GM21423 (cell line): ENCODE measurements at regions not wholly inside any gene's neighbourhood (a gene's known extent, or its start where the extent isn't known, plus 50 kb on each side); places are given as distances from the start of the nearest gene placed in this dataset.

Experiments
- ATAC-seq: cut with Tn5 transposase; IDR thresholded peaks from one replicate; pipeline ENCODE4 v1.9.1; 2021; ENCODE audit warnings: mild to moderate bottlenecking, moderate library complexity; ENCODE audit not compliant: unreplicated experiment

DNA sequence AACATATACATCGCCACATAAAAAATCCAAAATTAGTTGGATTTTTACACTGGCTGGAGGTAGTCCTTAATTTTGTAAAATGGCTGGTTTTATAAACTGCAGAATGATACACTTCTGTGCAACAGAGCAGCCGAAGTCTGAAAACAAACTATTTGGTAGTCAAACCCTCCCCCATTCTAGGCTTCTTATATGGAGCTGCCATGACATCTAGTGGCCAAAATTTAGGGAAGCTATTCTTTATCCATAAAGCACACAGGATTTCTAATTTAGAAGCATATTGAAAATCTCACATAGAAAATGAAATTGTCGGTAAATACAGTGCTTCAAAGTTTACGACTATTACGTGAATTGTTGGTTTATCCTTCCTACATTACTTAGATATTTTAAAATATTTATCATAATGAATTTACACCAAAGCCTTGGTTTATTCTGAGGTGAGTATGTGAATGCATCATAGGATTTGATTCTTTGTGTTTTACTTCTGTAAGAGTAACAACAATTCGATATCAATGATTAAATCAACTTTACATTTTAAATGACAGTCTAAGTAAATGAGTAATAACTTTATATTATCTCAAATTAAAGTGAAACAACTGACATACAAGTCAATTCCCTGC is 113.4 kb upstream of the FAM241A start:
- ATAC-seq, result peak; percentile 78

DNA sequence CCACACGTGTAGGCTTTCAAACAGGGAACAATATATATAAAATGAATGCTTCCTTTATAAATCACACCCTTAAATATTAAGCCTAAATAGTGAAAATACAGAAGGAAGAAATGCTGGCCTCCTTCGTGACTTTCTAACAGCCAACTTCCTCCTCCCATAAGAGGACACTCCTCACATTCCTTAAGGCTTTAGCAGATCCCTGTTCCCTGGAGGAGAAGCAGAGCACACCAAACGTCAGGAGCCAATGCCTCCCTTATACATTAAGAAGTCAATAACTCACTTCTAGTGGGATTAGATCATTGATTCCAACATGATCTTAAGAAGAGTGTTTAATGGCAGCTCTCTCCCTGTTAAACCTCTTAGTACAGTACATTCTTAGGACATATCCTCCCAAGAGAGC is 108.4 kb upstream of the FAM241A start:
- no peak for ATAC-seq

DNA sequence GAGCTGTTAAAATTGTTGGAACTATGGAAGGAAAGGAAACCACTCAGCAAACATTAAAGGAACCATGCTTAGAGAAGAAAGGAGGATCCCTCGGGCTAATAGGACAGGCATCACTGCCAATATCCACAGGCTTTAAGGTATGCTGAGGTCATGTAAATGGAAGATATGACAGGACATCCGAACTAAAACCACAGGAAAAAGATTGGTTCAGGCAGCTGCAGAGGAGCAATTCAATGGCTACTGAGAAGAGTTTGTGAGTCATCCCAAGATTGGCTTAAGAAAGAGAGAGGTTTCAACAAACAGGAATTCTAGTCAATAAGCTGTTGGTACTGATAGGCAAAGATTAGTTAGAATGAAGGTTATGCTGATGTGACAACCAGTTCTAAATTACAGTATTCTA is 106.4 kb upstream of the FAM241A start:
- ATAC-seq, result no peak

DNA sequence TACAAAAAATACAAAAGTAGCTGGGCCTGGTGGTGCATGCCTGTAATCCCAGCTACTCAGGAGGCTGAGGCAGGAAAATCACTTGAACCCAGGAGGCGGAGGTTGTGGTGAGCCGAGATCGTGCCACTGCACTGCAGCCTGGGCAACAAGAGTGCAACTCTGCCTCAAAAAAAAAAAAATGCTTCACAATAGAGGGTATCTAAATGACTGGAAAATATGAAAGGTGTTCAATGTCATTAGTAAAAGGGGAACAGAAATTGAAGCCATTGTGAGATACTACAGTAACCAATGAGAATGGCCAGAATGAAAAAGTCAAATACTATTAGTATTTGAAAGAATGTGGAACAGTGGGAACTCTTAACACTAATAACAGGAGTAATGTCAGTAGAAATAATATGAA is 96.1 kb upstream of the FAM241A start:
- ATAC-seq, result peak; percentile 72

DNA sequence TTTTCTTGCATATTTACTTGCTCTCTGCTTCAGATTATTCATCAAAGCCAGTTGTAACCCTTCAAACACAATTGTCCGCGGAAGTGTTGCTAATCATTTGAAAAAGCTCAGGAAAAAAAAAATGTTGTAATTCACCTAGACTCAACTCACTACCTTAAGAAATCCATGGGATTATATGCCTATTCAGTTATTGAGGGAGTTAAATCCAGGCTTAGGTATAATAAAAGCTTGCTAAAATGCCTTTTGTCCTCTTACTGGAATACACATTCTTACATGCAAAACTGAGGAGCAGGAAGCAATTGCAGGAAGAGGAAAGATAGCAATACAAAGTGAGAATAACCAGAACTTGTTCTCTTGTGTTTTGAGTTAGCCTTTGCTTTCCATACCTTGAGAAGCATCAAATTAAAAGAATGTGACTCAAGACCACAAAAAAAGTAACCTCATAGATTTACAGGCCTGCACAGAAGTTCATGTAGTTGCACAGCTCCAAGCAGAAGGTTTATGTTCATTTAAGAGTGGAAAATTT is 91.4 kb upstream of the FAM241A start:
- ATAC-seq, result no peak

DNA sequence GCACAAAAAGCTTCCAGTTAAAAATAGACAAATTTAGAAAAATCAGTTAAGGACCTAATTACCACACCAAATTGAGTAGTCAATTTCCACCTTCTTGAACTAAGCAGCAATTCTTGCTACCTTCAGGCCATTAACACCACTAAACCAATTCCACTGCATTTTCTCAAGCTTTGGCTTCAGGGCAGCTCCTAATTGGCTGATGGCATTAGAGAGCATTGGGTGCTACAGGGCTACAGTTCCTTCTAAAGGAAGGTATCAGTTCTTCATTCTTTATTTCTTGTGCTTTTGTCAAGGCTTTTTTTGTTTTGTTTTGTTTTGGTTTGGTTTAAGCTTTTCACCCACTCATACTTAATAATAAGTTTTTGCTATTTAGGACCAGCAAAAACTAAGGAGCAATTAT is 90.2 kb upstream of the FAM241A start:
- ATAC-seq, result no peak

DNA sequence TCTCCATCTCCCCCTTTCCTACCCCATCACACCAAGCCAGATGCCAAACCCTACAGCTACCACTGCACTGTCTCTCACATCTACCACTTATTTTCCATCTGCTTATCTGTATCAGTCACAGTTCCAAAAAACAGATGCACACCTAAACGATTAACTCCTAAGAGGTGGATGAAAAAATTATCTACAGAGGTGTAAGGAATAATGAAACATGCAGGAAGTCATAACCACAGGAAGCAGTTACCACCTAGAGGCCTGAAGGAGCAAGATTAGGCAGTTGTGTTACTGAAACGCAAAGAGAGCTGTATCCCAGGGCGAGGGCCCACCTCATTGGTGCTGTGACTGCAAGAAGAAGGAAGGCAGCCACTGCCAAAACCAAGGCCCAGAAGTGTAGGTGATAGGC is 87.8 kb upstream of the FAM241A start:
- no peak for ATAC-seq

DNA sequence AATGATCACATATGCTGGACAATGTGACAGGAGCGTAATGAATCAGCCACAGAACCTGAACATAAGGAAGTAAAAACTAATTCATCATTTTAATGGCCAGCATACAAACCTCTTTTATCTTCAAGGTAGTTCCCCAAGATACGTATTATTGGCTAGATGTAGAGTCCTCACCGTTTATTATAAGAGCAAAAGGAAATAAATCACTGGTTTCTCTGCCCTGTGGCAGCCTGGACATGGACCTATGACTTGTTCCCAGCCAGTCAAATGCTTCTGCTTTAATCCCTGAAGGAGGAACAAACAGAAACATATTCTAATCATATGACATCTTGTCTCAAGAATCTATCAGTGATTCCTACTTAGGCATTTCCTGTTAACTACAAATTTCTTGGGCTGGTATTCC is 86.8 kb upstream of the FAM241A start:
- no peak for ATAC-seq

DNA sequence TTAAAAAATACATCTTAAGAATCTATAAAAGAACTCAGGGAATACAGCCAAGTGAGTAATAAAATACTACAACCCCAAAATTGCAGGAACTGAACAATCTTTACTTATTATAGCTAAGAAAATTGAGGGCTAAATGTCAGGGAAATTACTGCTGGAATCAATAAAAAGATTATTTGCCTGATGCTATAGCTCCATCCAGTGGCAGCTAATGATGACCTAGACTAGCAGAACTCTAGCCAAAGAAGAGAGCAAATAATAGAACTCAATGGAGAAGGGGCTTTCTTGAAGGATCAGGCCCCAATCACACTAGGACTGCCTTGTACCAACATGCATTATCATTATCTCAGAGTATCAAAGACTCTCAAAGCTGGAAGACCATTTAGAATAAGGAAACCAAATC is 85.0 kb upstream of the FAM241A start:
- no peak for ATAC-seq

DNA sequence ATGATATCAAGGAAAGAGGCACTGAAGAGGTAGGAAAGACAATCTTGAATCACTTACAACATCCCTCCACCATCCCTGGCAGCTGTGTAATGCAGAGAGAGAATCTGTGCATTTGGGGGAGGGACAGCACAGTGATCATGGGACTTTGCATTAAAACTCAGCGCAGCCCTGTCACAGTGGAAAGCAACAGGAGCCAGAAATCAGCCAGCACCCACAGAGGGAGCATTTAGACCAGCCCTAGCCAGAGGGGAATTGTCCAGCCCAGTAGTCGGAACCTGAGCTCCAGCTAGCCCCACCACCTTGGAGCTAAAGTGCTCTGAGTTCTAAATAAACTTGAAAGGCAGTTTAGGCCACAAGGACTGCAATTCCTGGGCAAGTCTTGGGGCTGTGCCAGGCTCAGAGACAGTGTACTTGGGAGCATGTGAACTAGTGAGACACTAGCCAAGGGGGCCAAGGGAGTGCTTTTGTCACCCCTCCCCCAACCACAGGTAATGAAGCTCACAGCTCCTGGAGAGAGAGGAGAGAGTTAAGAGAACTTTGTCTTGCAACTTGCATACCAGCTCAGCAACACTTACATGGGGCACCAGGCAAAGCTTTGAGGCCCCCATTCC is 83.9 kb upstream of the FAM241A start:
- ATAC-seq, result no peak

DNA sequence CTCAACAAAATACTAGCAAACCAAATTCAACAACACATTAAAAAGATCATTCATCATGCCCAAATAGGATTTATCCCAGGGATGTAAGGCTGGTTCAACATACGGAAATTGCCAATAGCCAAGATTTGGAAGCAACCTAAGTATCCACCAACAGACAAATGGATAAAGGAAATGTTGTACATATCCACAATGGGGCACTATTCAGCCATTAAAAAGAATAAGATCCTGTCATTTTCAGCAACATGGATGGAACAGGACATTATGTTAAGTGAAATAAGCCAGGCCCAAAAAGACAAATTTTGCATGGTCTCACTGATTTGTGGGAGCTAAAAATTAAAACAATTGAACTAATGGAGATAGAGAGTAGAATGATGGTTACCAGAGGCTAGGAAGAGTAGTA is 82.0 kb upstream of the FAM241A start:
- ATAC-seq, result no peak

DNA sequence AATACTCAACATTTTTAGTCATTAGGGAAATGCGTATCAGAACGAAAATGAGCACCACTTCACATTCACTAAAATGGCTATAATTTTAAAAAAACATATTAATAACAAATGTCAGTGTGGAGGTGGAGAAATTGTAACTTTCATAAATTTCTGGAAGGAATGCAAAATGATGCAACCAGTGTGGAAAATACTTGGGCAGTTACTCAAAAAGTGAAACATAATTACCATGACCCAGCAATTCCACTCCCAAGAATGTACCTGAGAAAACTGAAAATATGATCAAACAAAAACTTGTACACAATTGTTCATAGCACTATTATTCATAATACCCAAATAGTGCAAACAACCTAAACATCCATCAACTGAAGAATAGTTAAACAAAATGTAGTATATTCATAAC is 76.1 kb upstream of the FAM241A start:
- ATAC-seq, result no peak

DNA sequence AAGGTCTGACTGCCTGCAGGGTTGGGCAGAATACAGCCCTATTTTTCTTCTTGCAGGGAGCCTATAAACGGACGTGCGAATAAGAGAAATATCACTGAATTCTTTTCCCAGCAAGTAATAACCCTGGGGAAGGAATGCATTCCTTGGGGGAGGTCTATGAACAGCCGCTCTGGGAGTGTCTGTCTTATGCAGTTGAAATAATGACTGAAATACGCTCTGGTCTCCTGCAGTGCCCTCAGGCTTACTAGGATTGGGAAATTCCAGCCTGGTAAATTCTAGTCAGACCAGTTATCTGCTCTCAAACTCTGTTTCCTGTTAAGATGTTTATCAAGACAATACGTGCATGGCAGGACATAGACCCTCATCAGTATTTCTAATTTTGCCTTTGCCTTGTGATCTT is 72.1 kb upstream of the FAM241A start:
- ATAC-seq, result no peak

DNA sequence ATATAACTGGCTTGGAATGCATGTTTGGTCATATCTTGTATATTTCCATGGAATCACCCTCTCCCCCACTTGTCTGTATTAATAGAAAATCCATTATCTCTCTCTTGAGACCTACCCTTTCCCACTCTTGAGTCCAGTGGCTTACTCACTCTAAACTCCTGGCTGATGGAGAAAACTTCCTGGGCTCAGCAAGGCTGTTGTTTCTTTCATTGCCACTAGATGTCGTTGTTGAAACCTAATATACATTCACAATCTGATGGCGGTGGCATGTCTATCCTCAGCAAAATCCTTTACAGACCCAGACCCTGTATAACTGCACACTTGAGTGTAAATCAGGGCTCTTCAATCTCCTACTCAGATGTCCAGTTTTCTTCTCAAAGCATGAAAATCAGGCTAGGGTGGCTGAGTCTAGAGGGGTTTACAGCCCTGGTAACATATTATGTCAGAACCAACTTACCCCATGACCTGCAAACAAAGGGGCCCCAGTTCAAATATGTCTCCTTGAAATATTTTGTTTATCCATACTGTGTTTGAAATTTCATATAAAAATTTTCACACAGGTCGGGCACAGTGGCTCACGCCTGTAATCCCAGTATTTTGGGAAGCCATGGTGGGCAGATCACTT is 70.0 kb upstream of the FAM241A start:
- ATAC-seq, result no peak

DNA sequence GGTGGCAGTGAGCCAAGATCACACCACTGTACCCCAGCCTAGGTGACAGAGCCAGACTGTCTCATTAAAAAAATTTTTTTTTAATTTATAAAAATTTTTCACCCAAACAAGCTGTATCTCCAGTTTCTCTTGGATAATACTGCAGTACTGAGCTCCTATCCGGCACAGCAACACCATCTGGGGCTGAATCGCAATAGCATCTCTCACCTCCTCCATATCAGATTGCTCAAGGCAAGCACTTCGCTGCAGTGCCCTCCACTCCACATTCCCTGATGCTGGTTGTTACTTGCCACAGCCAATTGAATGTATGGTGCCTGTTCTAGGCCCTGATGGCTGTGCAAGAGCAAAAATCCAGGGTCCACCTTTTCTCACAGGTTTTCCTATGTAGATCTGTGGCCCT is 69.3 kb upstream of the FAM241A start:
- ATAC-seq, result no peak

DNA sequence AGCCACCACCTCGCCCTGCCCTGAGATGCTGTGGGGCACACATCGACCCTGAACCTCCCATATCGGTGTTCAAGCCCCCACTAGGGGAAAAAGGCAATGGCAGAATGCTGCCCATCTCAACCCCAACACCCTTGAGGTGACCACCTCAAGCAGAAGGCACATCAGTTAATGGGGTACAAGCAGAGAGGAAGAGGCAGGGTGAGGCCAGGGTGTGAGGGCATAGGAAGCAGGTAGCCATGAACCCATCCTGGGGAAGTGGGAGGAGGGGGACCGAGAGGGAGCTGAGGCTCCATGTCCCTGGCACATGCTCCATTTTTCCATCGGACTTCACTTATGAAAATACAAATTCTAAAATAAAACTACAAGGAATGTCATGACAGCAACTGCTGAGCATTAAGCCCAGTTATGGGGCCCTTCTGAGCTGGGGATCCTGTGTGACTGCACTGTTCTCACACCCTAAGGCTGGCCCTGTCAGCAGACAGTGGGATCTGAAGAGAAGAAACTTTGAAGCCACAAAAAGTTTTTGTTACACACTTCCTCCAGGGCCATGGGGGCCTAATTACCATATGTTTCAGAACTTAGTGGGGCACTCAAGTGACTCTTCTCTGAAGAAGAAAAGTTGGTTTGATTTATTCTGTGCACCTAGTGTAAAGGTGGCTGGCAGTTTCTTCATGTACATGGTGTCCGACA is 68.2 kb upstream of the FAM241A start:
- no peak for ATAC-seq

DNA sequence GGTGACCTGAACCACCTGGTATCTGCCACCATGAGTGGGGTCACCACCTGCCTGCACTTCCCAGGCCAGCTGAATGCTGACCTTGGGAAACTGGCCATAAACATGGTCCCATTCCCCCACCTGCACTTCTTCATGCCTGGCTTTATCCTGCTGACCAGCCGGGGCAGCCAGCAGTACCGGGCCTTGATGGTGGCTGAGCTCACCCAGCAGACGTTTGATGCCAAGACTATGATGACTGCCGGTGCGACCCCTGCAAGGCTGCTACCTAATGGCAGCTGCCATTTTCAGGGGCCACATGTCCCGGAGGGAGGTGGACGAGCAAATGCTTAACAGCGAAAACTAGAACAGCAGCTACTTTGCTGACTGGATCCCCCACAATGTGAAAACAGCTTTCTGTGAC is 67.5 kb upstream of the FAM241A start:
- ATAC-seq, result no peak

DNA sequence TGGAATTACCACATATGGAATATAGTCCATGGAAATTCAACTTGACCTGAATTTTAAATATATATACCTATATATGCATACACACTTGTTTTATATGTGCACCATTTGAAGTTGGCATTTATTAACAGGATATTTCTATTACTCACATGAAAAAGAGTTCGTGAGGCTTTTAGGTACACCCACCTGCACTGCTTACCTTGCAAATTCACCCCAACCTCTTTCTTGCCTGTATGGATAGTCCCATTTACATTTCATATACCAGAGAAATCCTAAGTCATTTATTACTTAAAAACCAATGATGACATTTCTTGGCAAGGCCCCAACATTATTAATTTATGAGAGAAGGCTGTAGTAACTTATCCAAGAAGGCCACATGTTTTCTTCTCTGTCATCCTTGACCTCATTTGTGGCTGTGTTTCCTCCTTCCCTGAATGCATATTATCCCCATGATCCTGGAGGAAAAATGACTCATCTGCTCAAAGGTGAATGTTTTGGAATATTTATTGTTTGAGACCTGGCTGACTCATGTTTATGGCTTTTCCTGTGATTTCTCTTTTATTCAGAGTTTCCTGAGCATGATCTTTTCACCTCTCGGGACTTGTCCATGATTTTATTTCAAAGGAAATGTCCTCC is 62.2 kb upstream of the FAM241A start:
- no peak for ATAC-seq

DNA sequence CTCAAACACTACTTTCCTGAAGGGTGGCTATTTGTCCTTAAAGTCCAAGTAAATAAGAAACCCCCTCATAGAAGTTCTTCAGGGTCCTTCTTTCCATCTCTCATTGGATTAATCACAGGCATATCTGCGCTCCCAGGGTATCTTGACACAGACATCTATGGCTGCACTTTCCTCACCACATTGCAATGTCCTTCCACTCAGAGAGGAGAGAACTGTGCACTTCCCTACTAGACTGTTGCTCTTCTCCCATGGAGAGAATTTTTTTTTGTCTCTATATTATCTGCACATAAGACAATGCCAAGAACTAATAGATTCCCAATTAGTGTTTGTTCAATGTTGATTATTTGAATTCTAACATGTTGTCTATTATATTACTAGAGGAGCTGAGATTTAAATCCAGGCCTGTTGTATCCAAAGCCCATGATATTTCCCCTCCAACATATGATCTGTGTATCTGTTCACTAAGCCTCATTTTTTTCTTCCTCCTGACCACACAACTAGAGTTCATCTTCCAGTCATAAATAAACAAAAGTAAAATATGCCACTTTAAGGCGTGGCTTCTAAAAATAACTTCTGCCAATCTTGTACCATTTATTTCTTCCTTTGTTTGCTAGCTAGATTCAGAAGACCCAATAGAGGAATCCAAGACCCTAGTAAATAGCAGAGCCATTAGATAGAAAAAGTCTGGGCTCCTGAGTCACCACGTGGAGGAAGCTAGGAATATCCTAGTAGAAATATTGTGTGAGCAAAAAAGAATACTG is 61.5 kb upstream of the FAM241A start:
- ATAC-seq, result no peak

DNA sequence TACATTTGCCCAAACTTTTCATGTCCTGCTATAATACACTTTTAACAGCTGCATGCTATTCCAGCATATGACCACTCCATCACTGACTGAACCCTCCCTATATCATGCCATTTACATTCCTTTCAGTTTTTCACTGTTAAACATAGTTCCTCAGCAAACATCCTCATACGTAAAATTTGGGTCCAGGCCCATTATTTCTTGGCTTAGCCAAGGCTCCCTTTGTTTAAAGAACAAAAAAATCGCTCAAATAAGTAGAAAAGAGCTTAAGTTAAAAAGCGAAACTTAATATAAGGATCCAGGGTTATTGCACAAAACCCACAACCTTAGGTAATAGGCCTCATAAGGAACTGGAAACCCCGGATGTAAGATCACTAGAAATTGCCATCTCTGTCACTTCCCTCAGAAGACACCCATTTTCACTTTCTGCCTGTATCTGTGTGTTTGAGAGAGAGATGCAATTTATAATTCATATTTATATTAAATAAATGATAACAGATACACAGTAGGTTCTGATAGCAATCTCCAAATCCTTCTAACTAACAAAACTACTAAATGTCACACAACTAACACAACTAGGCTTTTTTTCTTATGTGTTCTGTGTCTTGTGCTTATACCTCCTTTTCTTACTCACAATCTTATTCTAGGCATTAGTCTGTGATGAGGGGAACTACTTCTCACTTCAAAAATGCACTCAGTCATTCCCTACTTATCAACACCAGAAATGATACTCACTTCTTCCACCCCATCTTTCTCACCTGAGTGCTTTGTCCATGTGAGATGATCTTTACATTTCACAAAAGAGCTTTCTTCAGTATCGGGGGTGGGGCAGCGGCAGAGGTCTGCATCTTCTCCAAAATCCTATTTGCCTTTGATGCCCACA is 59.9 kb upstream of the FAM241A start:
- no peak for ATAC-seq
